ENCODE measurements at regions not wholly inside any gene's neighbourhood (a gene's known extent, or its start where the extent isn't known, plus 50 kb on each side); places are given as distances from the start of the nearest gene placed in this dataset.

DNA sequence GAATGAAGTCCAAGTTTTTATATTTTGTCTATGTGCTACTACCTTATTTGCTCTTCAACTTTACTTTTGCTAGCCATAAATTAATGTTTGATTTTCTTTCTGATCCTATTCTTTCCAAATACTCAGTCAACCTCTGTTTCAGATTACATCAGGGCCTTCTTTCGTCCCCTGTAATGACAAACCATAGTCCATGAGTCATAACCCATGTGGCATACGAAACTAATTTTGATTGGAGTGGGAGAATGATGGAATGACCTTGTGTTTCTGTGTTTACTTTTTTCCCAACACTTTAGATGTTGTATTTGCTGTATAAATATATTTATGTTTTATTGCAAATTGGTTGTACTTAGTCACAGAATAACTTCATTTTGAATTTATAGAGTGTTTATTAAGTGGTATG is 1043.1 kb downstream of the DTWD2 start:
- H3K9ac ChIP-seq (ENCODE audit: control insufficient read depth, extremely low read depth, insufficient read depth, low read length) = no peak overlapping the region
- no peaks in the 10 kb centered on the region for H3K9me3 ChIP-seq (ENCODE audit: control insufficient read depth, low read depth, low read length)
- no peak overlapping the region for H3K4me2 ChIP-seq (ENCODE audit: control insufficient read depth, extremely low read depth, insufficient read depth, low read depth, low read length)
- H3K27me3 ChIP-seq (ENCODE audit: control insufficient read depth, extremely low read depth, insufficient read depth, low read length) = no peaks in the 10 kb centered on the region
- FAIRE-seq (no peak), DNase-seq (ENCODE audit: low read depth, low spot score) (no peak)
- no peak overlapping the region for H3K4me3 ChIP-seq (ENCODE audit: control insufficient read depth in 2 of 3, extremely low read depth in 1 of 3, insufficient read depth in 2 of 3, low read depth in 1 of 3, low read length in 3 of 3)
- dilution Hi-C loops (cut with MboI; ENCODE audit: extremely low pct_ligation_motif_present, low sequenced_read_pairs) = no loop called here
- no peaks in the 10 kb centered on the region for H4K20me1 ChIP-seq (ENCODE audit: control insufficient read depth, extremely low read depth, insufficient read depth, low read length)
- no peak overlapping the region for H2AFZ ChIP-seq (ENCODE audit: control insufficient read depth, low read length)
- H3K9me1 ChIP-seq (ENCODE audit: control insufficient read depth, extremely low read depth, insufficient read depth, low read length) = no peaks in the 10 kb centered on the region
- TF ChIP-seq CTCF (optimal IDR thresholded peaks at IDR 0.05 in 1 of 3, IDR thresholded peaks at IDR 0.05 in 1 of 3, conservative IDR thresholded peaks at IDR 0.05 in 1 of 3; ENCODE audit: extremely low read depth in 1 of 3, insufficient read depth in 2 of 3, low read length in 3 of 3) = no peak
- no peak for TF ChIP-seq EZH2 (IDR thresholded peaks at IDR 0.05; ENCODE audit: low read length)
- H3K4me1 ChIP-seq (ENCODE audit: control insufficient read depth, extremely low read depth, insufficient read depth, low read length) = no peaks in the 10 kb centered on the region
- H3K79me2 ChIP-seq (ENCODE audit: control insufficient read depth, insufficient read depth, low read length) = no peaks in the 10 kb centered on the region
- no peaks in the 10 kb centered on the region for H3K36me3 ChIP-seq (ENCODE audit: control insufficient read depth in 2 of 2, extremely low read depth in 1 of 2, insufficient read depth in 2 of 2, low read length in 2 of 2)
- no peak overlapping the region for H3K27ac ChIP-seq (ENCODE audit: control insufficient read depth, insufficient read depth, low read length)

- Histone ChIP-seq H4K20me1 (ENCODE audit: control insufficient read depth, extremely low read depth, insufficient read depth, low read length) (no peaks in the 10 kb centered on the region), H3K27ac (ENCODE audit: control insufficient read depth, insufficient read depth, low read length) (no peak overlapping the region), H3K36me3 (ENCODE audit: control insufficient read depth in 2 of 2, extremely low read depth in 1 of 2, insufficient read depth in 2 of 2, low read length in 2 of 2) (no peaks in the 10 kb centered on the region), H3K4me1 (ENCODE audit: control insufficient read depth, extremely low read depth, insufficient read depth, low read length) (no peaks in the 10 kb centered on the region), H3K79me2 (ENCODE audit: control insufficient read depth, insufficient read depth, low read length) (no peaks in the 10 kb centered on the region), H3K9me1 (ENCODE audit: control insufficient read depth, extremely low read depth, insufficient read depth, low read length) (no peaks in the 10 kb centered on the region), H3K4me2 (ENCODE audit: control insufficient read depth, extremely low read depth, insufficient read depth, low read depth, low read length) (no peak overlapping the region), H2AFZ (ENCODE audit: control insufficient read depth, low read length) (no peak overlapping the region), H3K27me3 (ENCODE audit: control insufficient read depth, extremely low read depth, insufficient read depth, low read length) (no peaks in the 10 kb centered on the region), H3K9ac (ENCODE audit: control insufficient read depth, extremely low read depth, insufficient read depth, low read length) (no peak overlapping the region), H3K9me3 (ENCODE audit: control insufficient read depth, low read depth, low read length) (no peaks in the 10 kb centered on the region), H3K4me3 (ENCODE audit: control insufficient read depth in 2 of 3, extremely low read depth in 1 of 3, insufficient read depth in 2 of 3, low read depth in 1 of 3, low read length in 3 of 3) (no peak overlapping the region)
- DNase-seq (ENCODE audit: low read depth, low spot score) (no peak), FAIRE-seq (no peak)
- TF ChIP-seq CTCF (optimal IDR thresholded peaks at IDR 0.05 in 1 of 3, IDR thresholded peaks at IDR 0.05 in 1 of 3, conservative IDR thresholded peaks at IDR 0.05 in 1 of 3; ENCODE audit: extremely low read depth in 1 of 3, insufficient read depth in 2 of 3, low read length in 3 of 3) (no peak), EZH2 (IDR thresholded peaks at IDR 0.05; ENCODE audit: low read length) (no peak)
- dilution Hi-C loops (cut with MboI; ENCODE audit: extremely low pct_ligation_motif_present, low sequenced_read_pairs) = no loop called here
Observed at GRCh38 chr5:117943541-117943940, 1044.8 kb downstream of the DTWD2 start.

Data from keratinocyte (primary cell).